Iris pigment epithelial cell (primary cell): ENCODE measurements at regions not wholly inside any gene's neighbourhood (a gene's known extent, or its start where the extent isn't known, plus 50 kb on each side); places are given as distances from the start of the nearest gene placed in this dataset.
"Not testable (repeated sequence)": the region's sequence is repeated elsewhere in the genome, so short reads cannot be mapped to it uniquely, and the experiment has no call there.

ENCODE experiments used
- DNase-seq: peaks from one replicate; pipeline ENCODE4 v3.0.0-alpha.2; 2011; ENCODE audit warnings: low read depth

DNA sequence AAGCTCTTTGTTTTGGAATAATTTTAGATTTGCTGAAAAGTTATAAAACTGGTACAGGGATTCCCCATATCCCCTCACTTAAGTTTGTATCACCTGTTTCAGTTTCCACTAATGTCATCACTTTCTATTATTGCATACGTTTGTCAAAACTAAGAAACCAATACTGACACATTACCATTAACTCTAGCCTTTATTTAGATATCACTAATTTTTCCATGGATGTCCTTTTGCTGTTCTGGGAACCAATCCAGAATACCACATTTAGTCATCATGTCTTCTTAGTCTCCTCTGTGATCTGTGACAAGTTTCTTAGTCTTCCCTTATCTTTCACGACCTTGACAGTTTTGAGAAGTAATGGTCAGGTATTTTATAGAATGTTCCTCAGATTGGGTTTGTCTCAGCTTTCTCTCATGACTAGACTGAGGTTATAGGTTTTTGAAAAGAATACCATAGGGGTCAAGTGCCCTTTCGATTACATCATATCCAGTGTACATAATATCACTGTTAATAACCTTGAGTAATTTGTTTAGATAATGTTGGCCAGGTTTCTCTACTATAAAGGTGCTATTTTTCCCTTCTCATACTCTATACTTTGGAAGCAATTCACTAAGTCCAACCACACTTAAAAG, 51.9 kb upstream of the NMUR2 start:
- DNase-seq = no peak

DNA sequence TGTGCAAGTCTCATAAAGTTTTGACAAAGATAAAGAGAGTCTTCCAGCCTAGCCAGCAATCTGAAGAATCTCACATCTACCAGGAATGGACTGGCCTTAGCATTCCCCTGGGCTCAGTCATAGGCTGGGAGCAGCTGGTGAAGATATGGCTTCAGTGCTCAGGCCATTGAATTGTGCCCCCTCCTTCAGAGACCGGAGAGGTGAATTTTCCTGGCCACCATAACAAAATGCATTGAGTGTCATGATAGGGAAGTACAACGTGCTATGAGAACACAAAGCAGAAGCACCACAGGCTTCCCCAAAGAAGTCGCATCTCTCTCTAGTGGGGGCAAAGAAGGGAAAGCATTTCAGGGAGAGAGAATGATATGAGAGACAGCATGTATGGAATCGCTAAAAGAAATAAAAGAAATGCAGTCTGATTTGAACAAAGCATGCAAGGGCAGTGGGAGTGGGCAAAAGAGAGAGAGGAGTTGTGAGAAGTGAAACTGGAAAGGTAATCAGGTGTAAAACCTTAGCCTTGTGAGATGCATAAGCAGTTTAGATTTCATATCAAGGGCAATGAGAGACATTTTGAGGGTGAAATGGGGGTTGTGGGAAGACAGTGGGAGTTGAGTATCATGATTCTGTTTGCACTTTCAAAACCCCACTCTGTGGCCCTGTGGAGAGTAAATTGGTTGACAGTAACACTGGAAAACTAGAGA, 57.1 kb upstream of the NMUR2 start:
- DNase-seq = peak; percentile 5

DNA sequence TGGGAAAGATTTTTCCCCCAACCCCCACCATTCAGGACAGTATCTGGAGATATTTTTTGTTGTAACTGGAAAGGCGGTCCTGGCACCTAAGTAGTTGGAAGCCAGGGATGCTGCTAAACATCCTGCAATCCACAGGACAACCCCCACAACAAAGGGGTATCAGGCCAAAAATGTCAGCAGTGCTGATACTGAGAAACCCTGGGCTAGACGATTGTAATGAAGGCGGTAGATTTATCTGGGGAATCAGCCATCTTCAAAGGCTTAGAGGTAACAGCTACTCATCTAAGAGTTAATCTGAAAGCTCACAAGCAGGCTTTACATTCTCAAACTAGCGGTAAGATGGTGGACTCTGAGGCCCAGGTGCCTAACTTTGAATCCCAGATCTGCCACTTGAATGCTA, 59.0 kb upstream of the NMUR2 start:
- no peak for DNase-seq

DNA sequence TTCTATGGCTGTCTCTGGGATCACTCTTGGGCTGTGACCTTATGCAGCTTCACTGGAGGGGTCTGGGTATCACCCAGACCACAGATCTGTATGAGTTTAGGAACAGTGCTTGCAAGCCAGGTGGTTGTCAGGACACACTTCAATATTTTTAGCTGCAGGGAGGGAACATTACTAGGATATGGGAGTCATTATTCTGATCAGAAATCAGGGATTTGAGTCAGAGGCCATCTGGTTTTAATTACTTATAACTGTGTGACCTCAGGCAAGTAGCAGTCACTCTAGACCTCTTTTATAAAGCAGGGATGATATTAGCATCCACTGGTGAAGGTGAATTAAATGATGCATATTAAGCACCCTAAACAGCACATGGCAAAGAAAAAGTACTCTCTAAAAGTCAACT, 60.1 kb upstream of the NMUR2 start:
- DNase-seq = no peak

- DNase-seq = no peak
Measured at GRCh38 chr5:152466085-152466745, 61.1 kb upstream of the NMUR2 start.

DNA sequence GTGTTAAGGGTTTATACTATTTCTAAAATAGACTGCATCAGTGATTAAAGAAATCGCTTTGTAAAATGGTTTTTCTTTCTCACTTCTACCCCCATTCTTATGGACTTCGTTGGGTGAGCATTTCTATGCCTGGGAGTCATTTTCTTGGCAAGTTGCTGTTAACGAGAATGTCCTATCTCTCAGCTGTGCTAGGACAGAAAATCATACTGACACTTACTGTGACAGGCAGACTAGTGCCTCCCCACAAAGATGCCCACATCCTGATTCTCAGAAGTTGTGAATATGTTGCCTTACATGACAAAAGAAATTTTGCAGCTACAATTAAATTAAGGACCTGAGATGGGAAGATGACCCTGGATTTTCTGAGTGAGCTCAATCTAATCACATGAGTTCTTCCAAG, 65.1 kb upstream of the NMUR2 start:
- DNase-seq = no peak

DNA sequence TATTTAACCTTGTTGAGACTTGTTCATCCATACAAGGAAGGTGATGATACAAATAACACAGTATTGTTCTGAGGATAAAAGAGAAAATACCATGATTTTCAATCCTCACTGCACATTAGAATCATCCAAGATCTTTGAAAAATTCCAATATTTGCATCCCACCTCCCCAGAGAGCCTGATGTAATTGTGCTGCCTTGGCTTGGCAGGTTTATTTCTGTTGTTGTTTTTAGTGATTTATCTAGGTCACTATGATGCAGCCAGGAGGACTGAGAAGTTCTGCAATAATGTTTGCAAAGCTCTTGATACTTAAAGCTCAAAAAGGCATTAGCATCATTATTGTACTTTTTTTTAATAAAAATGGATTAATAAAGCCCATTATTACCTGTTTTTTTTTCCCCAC, 67.0 kb upstream of the NMUR2 start:
- DNase-seq = no peak

DNA sequence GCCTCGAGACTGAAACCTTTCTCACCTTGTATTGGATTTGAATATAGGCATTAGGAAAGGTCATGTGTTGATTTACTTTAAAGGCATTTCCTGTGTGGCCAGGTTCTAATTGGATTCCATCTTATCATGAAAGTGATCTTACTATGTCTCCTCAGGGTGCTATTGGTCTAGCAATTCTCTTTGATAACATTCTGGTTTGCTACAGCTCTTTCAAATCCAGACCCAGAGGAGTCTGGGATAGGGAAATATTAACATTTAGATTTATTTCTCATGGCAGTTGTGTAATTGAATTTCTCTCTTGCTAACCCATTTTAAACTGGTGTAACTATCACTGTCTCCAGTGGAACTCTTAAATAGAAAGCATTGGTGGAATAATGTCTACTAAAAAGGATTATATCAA, 69.9 kb upstream of the NMUR2 start:
- DNase-seq = no peak

GRCh38 chr5:152477536-152477935, 72.5 kb upstream of the NMUR2 start:
- DNase-seq = no peak

- DNase-seq = not testable (repeated sequence)
Measured at GRCh38 chr5:152479866-152480265, 74.8 kb upstream of the NMUR2 start.

DNA sequence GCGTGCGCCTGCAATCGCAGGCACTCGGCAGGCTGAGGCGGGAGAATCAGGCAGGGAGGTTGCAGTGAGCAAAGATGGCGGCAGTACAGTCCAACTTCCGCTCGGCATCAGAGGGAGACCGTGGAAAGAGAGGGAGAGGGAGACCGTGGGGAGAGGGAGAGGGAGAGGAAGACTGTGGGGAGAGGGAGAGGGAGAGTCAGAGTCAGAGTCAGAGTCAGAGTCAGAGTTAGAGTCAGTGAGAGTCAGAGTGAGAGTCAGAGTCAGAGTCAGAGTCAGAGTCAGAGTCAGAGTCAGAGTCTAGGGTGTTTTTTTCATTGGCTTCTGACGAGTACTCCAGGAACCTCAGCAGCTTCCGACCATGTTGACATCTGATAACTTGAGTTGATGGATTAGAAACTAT, 75.6 kb upstream of the NMUR2 start:
- DNase-seq = not testable (repeated sequence)

- no peak for DNase-seq
Measured at GRCh38 chr5:152487130-152487529, 82.1 kb upstream of the NMUR2 start.

DNA sequence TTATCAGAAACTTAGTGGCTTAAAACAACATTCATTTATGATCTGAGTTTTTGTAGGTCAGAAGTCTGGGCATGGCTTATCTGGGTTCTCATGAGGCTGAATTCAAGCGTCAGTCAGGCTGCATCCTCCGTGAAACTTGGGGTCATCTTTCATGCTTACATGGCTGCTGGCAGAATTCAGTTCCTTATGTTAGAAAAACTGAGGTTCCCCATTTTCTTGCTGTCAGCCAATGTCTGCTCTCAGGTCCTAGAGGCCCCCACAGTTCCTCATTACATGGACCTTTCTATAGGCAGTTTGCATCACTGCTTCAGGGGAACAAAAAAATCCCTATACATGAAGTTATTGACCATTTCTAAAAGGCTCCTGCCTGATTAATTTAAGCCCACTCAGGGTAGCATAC, 83.8 kb upstream of the NMUR2 start:
- no peak for DNase-seq

DNA sequence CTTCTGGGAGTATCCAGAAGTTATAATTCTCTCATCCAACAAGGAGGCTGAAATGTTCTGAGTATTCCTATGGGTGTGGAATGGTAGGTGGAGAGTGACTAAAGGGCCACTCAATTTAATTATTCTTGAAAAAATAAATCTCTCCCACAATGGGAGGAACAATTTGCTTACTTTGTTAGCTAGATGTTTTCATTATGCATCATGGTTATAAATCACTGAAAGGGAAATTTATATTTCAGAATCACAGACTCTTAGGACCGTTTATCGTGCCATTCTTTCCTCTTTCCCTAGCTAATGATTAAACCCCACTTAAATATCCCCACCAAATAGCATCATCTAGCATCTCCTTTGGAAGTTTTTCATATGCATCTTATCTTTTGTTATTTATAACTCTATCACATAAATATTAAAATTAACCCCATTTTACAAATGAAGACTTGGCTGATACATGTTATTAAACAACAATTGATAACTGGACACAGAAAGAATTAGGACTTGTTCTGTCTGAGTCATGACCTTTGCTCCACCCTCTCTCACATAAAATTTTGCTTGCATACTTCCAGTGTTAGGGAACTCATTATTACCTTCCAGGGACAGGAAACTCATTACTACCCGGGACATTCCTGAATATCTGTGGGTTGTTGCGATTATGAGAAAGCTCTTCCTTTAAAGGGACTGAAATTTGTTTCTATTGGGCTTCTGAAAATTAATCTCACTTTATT, 94.9 kb upstream of the NMUR2 start:
- DNase-seq = no peak

DNA sequence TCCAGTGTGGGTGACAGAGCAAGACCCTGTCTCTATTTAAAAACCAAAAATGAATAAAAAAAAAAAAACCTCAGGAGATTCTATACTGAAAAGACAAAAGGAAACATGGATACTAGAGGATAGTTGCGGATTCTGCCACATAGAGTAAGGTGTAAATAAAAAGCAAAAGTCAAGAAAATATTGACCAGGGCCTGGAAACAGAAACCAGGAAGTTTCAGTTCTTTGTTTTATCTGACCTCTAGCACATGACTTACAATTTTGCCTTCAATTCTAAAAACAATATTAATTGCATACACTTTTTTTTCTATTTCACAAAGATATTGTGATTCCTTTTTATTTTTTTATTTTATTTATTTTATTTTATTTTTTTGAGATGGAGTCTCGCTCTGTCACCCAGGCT, 96.2 kb upstream of the NMUR2 start:
- DNase-seq = no peak

DNA sequence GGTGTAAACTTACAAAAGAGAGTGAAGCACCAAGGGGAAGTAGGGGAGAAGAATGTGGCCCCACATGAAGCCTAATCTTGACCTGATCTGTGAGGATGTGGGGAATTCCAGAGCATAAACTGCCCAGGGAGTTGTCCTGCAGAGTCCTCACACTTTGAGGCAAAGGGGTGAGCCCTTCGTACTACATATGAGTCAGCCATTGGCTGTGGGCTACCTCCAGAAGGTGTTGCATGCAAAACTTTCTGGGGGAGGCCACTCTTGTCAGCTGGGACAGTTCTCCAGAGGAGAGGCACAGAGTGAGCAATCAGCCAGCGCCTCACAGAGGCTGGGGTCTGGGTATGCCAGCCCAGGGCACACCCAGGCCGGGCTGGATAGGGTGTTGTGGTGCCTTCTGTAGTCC, 98.1 kb upstream of the NMUR2 start:
- DNase-seq = no peak

GRCh38 chr5:152505442-152506042, 100.5 kb upstream of the NMUR2 start:
- peak; percentile 54 for DNase-seq

DNA sequence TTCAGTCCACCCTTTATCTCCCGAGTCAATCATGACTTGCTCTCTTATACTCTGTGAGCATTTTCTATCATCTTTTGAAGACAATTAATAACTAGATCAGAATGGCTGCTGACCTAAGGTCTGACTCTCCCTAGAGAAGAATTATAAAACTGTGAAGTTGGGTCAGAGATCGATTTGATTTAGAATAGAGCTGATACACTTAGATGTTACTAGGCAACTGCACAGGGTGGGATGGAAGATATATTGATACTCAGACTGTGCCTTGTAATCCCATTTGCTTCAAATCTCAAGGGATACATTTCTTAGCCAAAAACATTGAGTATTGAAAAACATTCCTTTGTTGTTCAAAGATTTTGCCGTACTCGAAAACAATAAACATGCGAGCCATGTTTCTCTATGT, 106.0 kb upstream of the NMUR2 start:
- DNase-seq = no peak

- DNase-seq = no peak
Measured at GRCh38 chr5:152511531-152512132, 106.6 kb upstream of the NMUR2 start.

- peak; percentile 23 for DNase-seq
Measured at GRCh38 chr5:152514827-152515397, 109.8 kb upstream of the NMUR2 start.

- no peak for DNase-seq
Measured at GRCh38 chr5:152523964-152524363, 118.9 kb upstream of the NMUR2 start.
